IPS-NIHi7 (cell line): ENCODE measurements at regions not wholly inside any gene's neighbourhood (a gene's known extent, or its start where the extent isn't known, plus 50 kb on each side); places are given as distances from the start of the nearest gene placed in this dataset.
"Not testable (repeated sequence)": the region's sequence is repeated elsewhere in the genome, so short reads cannot be mapped to it uniquely, and the experiment has no call there.

Source experiments
- DNase-seq: peaks from one replicate; pipeline ENCODE4 v3.0.0; 2012; ENCODE audit warnings: mixed read lengths; ENCODE audit errors: extremely low spot score

- DNase-seq, result no peak
Measured at GRCh38 chrX:127457161-127457560, 595.0 kb downstream of the ACTRT1 start.

GRCh38 chrX:127439676-127440075, 612.5 kb downstream of the ACTRT1 start:
- DNase-seq, result no peak

GRCh38 chrX:127405946-127406345, 586.4 kb downstream of the PRR32 start:
- DNase-seq, result no peak

- no peak for DNase-seq
Measured at GRCh38 chrX:127404161-127404560, 584.6 kb downstream of the PRR32 start.

GRCh38 chrX:127400231-127400630, 580.7 kb downstream of the PRR32 start:
- DNase-seq, result not testable (repeated sequence)

- no peak for DNase-seq
Measured at GRCh38 chrX:127390316-127390715, 570.8 kb downstream of the PRR32 start.

- no peak for DNase-seq
Measured at GRCh38 chrX:127389900-127390299, 570.4 kb downstream of the PRR32 start.
